IPS-20b (cell line): ENCODE measurements at regions not wholly inside any gene's neighbourhood (a gene's known extent, or its start where the extent isn't known, plus 50 kb on each side); places are given as distances from the start of the nearest gene placed in this dataset.
"Not testable (repeated sequence)": the region's sequence is repeated elsewhere in the genome, so short reads cannot be mapped to it uniquely, and the experiment has no call there.

Experiments
- H3K27ac ChIP-seq: one replicate; pipeline ENCODE4 v1.5.1; 2013; ENCODE audit warnings: low read length
- H3K27me3 ChIP-seq: 2 replicates; pipeline ENCODE4 v1.6.1; 2013; ENCODE audit warnings: mild to moderate bottlenecking, low read length, inconsistent platforms; ENCODE audit not compliant: insufficient read depth
- H3K36me3 ChIP-seq: 2 replicates; pipeline ENCODE4 v1.6.1; 2013; ENCODE audit warnings: low read depth, mild to moderate bottlenecking, inconsistent platforms, low read length, moderate library complexity; ENCODE audit not compliant: insufficient read depth
- H3K4me1 ChIP-seq: 2 replicates; pipeline ENCODE4 v1.6.1; 2013; ENCODE audit warnings: mild to moderate bottlenecking, control low read depth, inconsistent platforms, low read length, moderate library complexity; ENCODE audit not compliant: insufficient read depth
- H3K4me3 ChIP-seq: 2 replicates; pipeline ENCODE4 v1.5.1; 2013; ENCODE audit warnings: mild to moderate bottlenecking, low read length, inconsistent platforms
- H3K9ac ChIP-seq: 2 replicates; pipeline ENCODE4 v1.6.1; 2013; ENCODE audit warnings: low read depth, mild to moderate bottlenecking, inconsistent platforms, low read length, moderate library complexity
- H3K9me3 ChIP-seq: 2 replicates; pipeline ENCODE4 v1.6.1; 2013; ENCODE audit warnings: mild to moderate bottlenecking, low read depth, low read length, inconsistent platforms; ENCODE audit not compliant: insufficient read depth

- not testable (repeated sequence) for H3K9ac ChIP-seq, H3K27ac ChIP-seq, H3K4me3 ChIP-seq, H3K9me3 ChIP-seq, H3K4me1 ChIP-seq, H3K27me3 ChIP-seq
- peaks cover 20% of the 10 kb centered on the region for H3K36me3 ChIP-seq
These were observed 52.3 kb downstream of the SEPTIN7 start for GRCh38 chr7:35853194-35853593.

GRCh38 chr7:35854311-35854710, 53.5 kb downstream of the SEPTIN7 start:
- no peaks in the 10 kb centered on the region for H3K4me1 ChIP-seq
- no peak overlapping the region for H3K27ac ChIP-seq
- H3K9me3 ChIP-seq = no peaks in the 10 kb centered on the region
- peaks cover 20% of the 10 kb centered on the region for H3K36me3 ChIP-seq
- no peak overlapping the region for H3K9ac ChIP-seq
- H3K4me3 ChIP-seq = no peak overlapping the region
- no peaks in the 10 kb centered on the region for H3K27me3 ChIP-seq

GRCh38 chr7:35856175-35856574, 55.3 kb downstream of the SEPTIN7 start:
- no peaks in the 10 kb centered on the region; the same call in 1 of the 2 replicates for H3K4me1 ChIP-seq
- H3K36me3 ChIP-seq = peaks cover 20% of the 10 kb centered on the region
- H3K27me3 ChIP-seq = no peaks in the 10 kb centered on the region

GRCh38 chr7:35860664-35861063, 59.8 kb downstream of the SEPTIN7 start:
- Histone ChIP-seq H3K4me3 (no peak overlapping the region), H3K4me1 (no peaks in the 10 kb centered on the region; the same call in 1 of the 2 replicates), H3K27me3 (no peaks in the 10 kb centered on the region), H3K27ac (no peak overlapping the region), H3K9ac (no peak overlapping the region), H3K36me3 (peaks cover 25% of the 10 kb centered on the region; the same call in 1 of the 2 replicates), H3K9me3 (no peaks in the 10 kb centered on the region)

More at GRCh38 chr7:35856175-35856574, 55.3 kb downstream of the SEPTIN7 start:
- Histone ChIP-seq H3K27ac (no peak overlapping the region), H3K9ac (no peak overlapping the region), H3K9me3 (no peaks in the 10 kb centered on the region), H3K4me3 (no peak overlapping the region)

GRCh38 chr7:35865287-35865686, 64.4 kb downstream of the SEPTIN7 start:
- H3K27ac ChIP-seq = no peak overlapping the region
- H3K27me3 ChIP-seq = no peaks in the 10 kb centered on the region
- H3K4me3 ChIP-seq = no peak overlapping the region
- no peaks in the 10 kb centered on the region; the same call in 1 of the 2 replicates for H3K4me1 ChIP-seq
- H3K36me3 ChIP-seq = peaks cover 29% of the 10 kb centered on the region; the same call in 1 of the 2 replicates
- no peaks in the 10 kb centered on the region for H3K9me3 ChIP-seq
- H3K9ac ChIP-seq = no peak overlapping the region

- Histone ChIP-seq H3K9ac (no peak overlapping the region), H3K27me3 (no peaks in the 10 kb centered on the region), H3K4me3 (no peak overlapping the region), H3K27ac (no peak overlapping the region), H3K9me3 (no peaks in the 10 kb centered on the region), H3K4me1 (peaks cover 5% of the 10 kb centered on the region; the same call in 1 of the 2 replicates), H3K36me3 (peaks cover 29% of the 10 kb centered on the region; the same call in 1 of the 2 replicates)
These were observed 65.3 kb downstream of the SEPTIN7 start for GRCh38 chr7:35866186-35866585.

- not testable (repeated sequence) for H3K27me3 ChIP-seq, H3K9me3 ChIP-seq, H3K9ac ChIP-seq, H3K27ac ChIP-seq, H3K4me3 ChIP-seq
- Histone ChIP-seq H3K4me1 (peaks cover 11% of the 10 kb centered on the region), H3K36me3 (peaks cover 39% of the 10 kb centered on the region)
These were observed 68.3 kb downstream of the SEPTIN7 start for GRCh38 chr7:35869117-35869516.

GRCh38 chr7:35869810-35870209, 69.0 kb downstream of the SEPTIN7 start:
- H3K9me3 ChIP-seq = no peaks in the 10 kb centered on the region
- no peak overlapping the region for H3K9ac ChIP-seq
- no peaks in the 10 kb centered on the region for H3K27me3 ChIP-seq
- peaks cover 39% of the 10 kb centered on the region for H3K36me3 ChIP-seq
- H3K27ac ChIP-seq = no peak overlapping the region
- H3K4me1 ChIP-seq = peaks cover 11% of the 10 kb centered on the region
- no peak overlapping the region for H3K4me3 ChIP-seq

GRCh38 chr7:35871856-35872255, 71.0 kb downstream of the SEPTIN7 start:
- Histone ChIP-seq H3K4me1 (peaks cover 11% of the 10 kb centered on the region), H3K36me3 (peaks cover 26% of the 10 kb centered on the region), H3K9ac (no peak overlapping the region), H3K4me3 (no peak overlapping the region), H3K27me3 (no peaks in the 10 kb centered on the region), H3K27ac (no peak overlapping the region), H3K9me3 (no peaks in the 10 kb centered on the region)

GRCh38 chr7:35874886-35875285, 74.0 kb downstream of the SEPTIN7 start:
- H3K36me3 ChIP-seq = peaks cover 26% of the 10 kb centered on the region
- no peak overlapping the region for H3K27ac ChIP-seq

GRCh38 chr7:35875292-35875691, 74.4 kb downstream of the SEPTIN7 start:
- H3K4me1 ChIP-seq = peaks cover 11% of the 10 kb centered on the region
- no peaks in the 10 kb centered on the region for H3K27me3 ChIP-seq
- H3K4me3 ChIP-seq = no peak overlapping the region
- peaks cover 27% of the 10 kb centered on the region for H3K36me3 ChIP-seq
- H3K9me3 ChIP-seq = no peaks in the 10 kb centered on the region
- no peak overlapping the region for H3K27ac ChIP-seq
- no peak overlapping the region for H3K9ac ChIP-seq

More at GRCh38 chr7:35874886-35875285, 74.0 kb downstream of the SEPTIN7 start:
- Histone ChIP-seq H3K9me3 (no peaks in the 10 kb centered on the region), H3K27me3 (no peaks in the 10 kb centered on the region), H3K9ac (no peak overlapping the region), H3K4me1 (peaks cover 11% of the 10 kb centered on the region), H3K4me3 (no peak overlapping the region)

GRCh38 chr7:35878351-35878750, 77.5 kb downstream of the SEPTIN7 start:
- no peaks in the 10 kb centered on the region for H3K27me3 ChIP-seq
- no peaks in the 10 kb centered on the region for H3K9me3 ChIP-seq
- H3K36me3 ChIP-seq = peaks cover 38% of the 10 kb centered on the region
- no peak overlapping the region for H3K4me3 ChIP-seq
- H3K27ac ChIP-seq = no peak overlapping the region
- no peaks in the 10 kb centered on the region for H3K4me1 ChIP-seq
- H3K9ac ChIP-seq = no peak overlapping the region
